HEK293T (cell line): ENCODE measurements at regions not wholly inside any gene's neighbourhood (a gene's known extent, or its start where the extent isn't known, plus 50 kb on each side); places are given as distances from the start of the nearest gene placed in this dataset.

Experiments
- CTCF ChIA-PET: fragments of 350-600 bp; formaldehyde crosslinking; extraction: SDS; loops from one replicate; lab custom pipeline; 2021; ENCODE audit warnings: antibody characterized with exemption, inconsistent platforms; lab: Yijun Ruan, JAX
- POLR2A ChIA-PET: fragments of 350-600 bp; formaldehyde crosslinking; extraction: SDS; loops from one replicate; lab custom pipeline; 2020; ENCODE audit warnings: antibody characterized with exemption, inconsistent platforms; lab: Yijun Ruan, JAX
- DNase-seq: peaks from one replicate; pipeline ENCODE4 v3.0.0; 2012; ENCODE audit warnings: mixed read lengths; ENCODE audit errors: extremely low spot score
- ARNT ChIP-seq: fragments of 450-650 bp; IDR thresholded peaks from 2 replicates; pipeline ENCODE4 v1.6.1; 2017; ENCODE audit warnings: mild to moderate bottlenecking
- BHLHE40 ChIP-seq: fragments of 450-650 bp; IDR thresholded peaks from 2 replicates; pipeline ENCODE4 v1.6.1; 2016; ENCODE audit warnings: mild to moderate bottlenecking, moderate library complexity, borderline replicate concordance
- CTBP1 ChIP-seq: fragments of 450-650 bp; IDR thresholded peaks from 2 replicates; pipeline ENCODE4 v1.6.1; 2016; ENCODE audit warnings: borderline replicate concordance
- ELF4 ChIP-seq: fragments of 450-650 bp; IDR thresholded peaks from 2 replicates; pipeline ENCODE4 v1.6.1; 2017; ENCODE audit warnings: antibody characterized with exemption
- FOXA1 ChIP-seq: fragments of 450-650 bp; IDR thresholded peaks from 2 replicates; pipeline ENCODE4 v1.6.1; 2016; ENCODE audit warnings: mild to moderate bottlenecking
- FOXK2 ChIP-seq: fragments of 450-650 bp; IDR thresholded peaks from 2 replicates; pipeline ENCODE4 v1.6.1; 2016; ENCODE audit warnings: mild to moderate bottlenecking
- FOXM1 ChIP-seq: fragments of 450-650 bp; IDR thresholded peaks from 2 replicates; pipeline ENCODE4 v1.6.1; 2017; ENCODE audit warnings: mild to moderate bottlenecking, borderline replicate concordance
- HDGF ChIP-seq: fragments of 450-650 bp; IDR thresholded peaks from 2 replicates; pipeline ENCODE4 v1.6.1; 2017; ENCODE audit warnings: antibody characterized with exemption, borderline replicate concordance
- L3MBTL2 ChIP-seq: fragments of 450-650 bp; conservative IDR thresholded peaks from 2 replicates; pipeline ENCODE4 v1.6.1; 2016; ENCODE audit warnings: mild to moderate bottlenecking
- LEF1 ChIP-seq: fragments of 450-650 bp; IDR thresholded peaks from 2 replicates; pipeline ENCODE4 v1.6.1; 2017; ENCODE audit warnings: mild to moderate bottlenecking, borderline replicate concordance
- NFRKB ChIP-seq: fragments of 450-650 bp; IDR thresholded peaks from 2 replicates; pipeline ENCODE4 v1.6.1; 2016; ENCODE audit warnings: mild to moderate bottlenecking, moderate library complexity
- PKNOX1 ChIP-seq: fragments of 450-650 bp; IDR thresholded peaks from 2 replicates; pipeline ENCODE4 v1.6.1; 2016
- SP1 ChIP-seq: fragments of 450-650 bp; IDR thresholded peaks from 2 replicates; pipeline ENCODE4 v1.6.1; 2017
- SUZ12 ChIP-seq: fragments of 450-650 bp; IDR thresholded peaks from 2 replicates; pipeline ENCODE4 v1.6.1; 2016; ENCODE audit warnings: mild to moderate bottlenecking
- TARDBP ChIP-seq: fragments of 450-650 bp; IDR thresholded peaks from 2 replicates; pipeline ENCODE4 v1.6.1; 2016
- ZNF384 ChIP-seq: fragments of 450-650 bp; IDR thresholded peaks from 2 replicates; pipeline ENCODE4 v1.6.1; 2016

DNA sequence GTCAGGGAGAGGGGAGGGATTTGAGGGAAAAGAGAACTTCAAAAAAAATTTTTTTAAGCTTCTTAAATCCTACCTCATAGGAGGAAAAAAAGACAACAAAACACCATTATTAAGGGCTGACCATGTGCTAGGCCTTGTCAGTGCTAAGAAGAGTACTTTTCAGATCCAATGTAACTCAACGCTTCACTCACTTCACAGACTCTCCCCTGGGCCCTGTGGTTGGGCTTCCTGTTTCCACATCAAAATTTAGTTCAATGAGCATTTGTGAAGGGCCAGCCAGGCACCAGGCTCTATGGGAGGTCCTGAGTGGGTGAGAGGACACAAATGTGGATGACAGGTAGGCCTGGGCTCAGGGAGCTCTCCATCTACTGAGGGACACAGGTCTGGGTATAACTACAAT lies 249.8 kb downstream of the PTEN start:
- ChIA-PET POLR2A (interaction anchor here (1.2 to 1.4 kb wide), 2 partner anchors 248 to 251 kb away, joined by 3 to 5 read pairs; no protein-coding TSS in a partner anchor), CTCF (interaction anchor here (0.7 to 1.9 kb wide), 2 partner anchors 133 to 275 kb away, joined by 3 to 5 read pairs; no protein-coding TSS in a partner anchor)
- no peak for DNase-seq
- no peak for TF ChIP-seq PKNOX1
- TF ChIP-seq SUZ12, result no peak
- no peak for TF ChIP-seq ZNF384

- no peak for DNase-seq
- no peak for TF ChIP-seq SP1
- no peak for TF ChIP-seq LEF1
- no peak for TF ChIP-seq FOXM1
- no peak for TF ChIP-seq SUZ12
- TF ChIP-seq FOXA1, result no peak
- ChIA-PET CTCF (interaction anchor here (0.5 to 1.9 kb wide), 8 partner anchors 9 to 528 kb away, joined by 3 to 5 read pairs (median 3); no protein-coding TSS in a partner anchor), POLR2A (interaction anchor here (0.7 to 1.4 kb wide), 3 partner anchors 248 to 295 kb away, joined by 3 to 5 read pairs (median 3); partner anchors contain the start of gene ATAD1)
Observed at GRCh38 chr10:88113657-88114272, 250.3 kb downstream of the PTEN start.

- ChIA-PET CTCF (interaction anchor here (0.5 to 1.9 kb wide), 9 partner anchors 9 to 527 kb away, joined by 3 to 5 read pairs (median 3); no protein-coding TSS in a partner anchor), POLR2A (interaction anchor here (0.7 to 1.4 kb wide), 3 partner anchors 249 to 296 kb away, joined by 3 to 5 read pairs (median 3); partner anchors contain the start of gene ATAD1)
- no peak for TF ChIP-seq BHLHE40
- no peak for TF ChIP-seq HDGF
- TF ChIP-seq L3MBTL2, result no peak
- TF ChIP-seq ARNT, result no peak
- peak; percentile 75 for DNase-seq
Observed at GRCh38 chr10:88114368-88114767, 250.9 kb downstream of the PTEN start.

DNA sequence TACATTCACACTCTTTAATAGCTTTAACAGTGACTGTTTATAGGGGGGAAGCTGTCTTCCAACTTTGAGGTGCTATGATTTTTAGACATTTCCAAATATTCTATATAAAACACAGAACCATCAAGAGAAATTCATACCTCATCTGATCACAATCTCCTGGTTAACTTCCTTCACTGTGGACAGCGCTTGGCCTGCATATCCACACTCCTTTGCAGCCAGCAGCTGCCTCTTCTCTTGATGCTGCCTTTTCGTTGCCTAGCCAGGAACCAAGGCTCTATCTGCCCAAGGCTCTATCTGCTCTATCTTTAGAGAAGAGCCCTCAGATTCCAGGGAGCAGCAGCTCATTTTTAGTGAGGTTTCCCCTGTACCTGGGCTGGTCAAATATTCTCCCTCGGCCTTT lies 252.0 kb downstream of the PTEN start:
- ChIA-PET POLR2A (no interaction called here), CTCF (no interaction called here)
- TF ChIP-seq FOXA1 (no peak), ELF4 (no peak), ZNF384 (no peak), SUZ12 (no peak), BHLHE40 (no peak), SP1 (no peak), CTBP1 (no peak), FOXK2 (no peak), L3MBTL2 (no peak), PKNOX1 (no peak), TARDBP (no peak), ARNT (no peak)
- no peak for DNase-seq

- DNase-seq, result no peak
- TF ChIP-seq LEF1 (no peak), SUZ12 (no peak), FOXM1 (no peak), ARNT (no peak), HDGF (no peak), FOXA1 (no peak), PKNOX1 (no peak), L3MBTL2 (no peak), NFRKB (no peak), BHLHE40 (no peak), SP1 (no peak), FOXK2 (no peak), ELF4 (no peak), CTBP1 (no peak), TARDBP (no peak), ZNF384 (no peak)
- ChIA-PET CTCF (no interaction called here), POLR2A (interaction anchor here (0.8 kb wide), 1 partner anchor 242 kb away, joined by 3 read pairs; no protein-coding TSS in a partner anchor)
Observed at GRCh38 chr10:88115968-88116367, 252.5 kb downstream of the PTEN start.

GRCh38 chr10:88116481-88116880 lies 253.1 kb downstream of the PTEN start:
- no peak for TF ChIP-seq FOXK2
- DNase-seq, result no peak
- CTCF ChIA-PET, result interaction anchor here (1.0 kb wide), 1 partner anchor 266 kb away, joined by 3 read pairs; no protein-coding TSS in a partner anchor
- POLR2A ChIA-PET, result interaction anchor here (0.8 kb wide), 1 partner anchor 242 kb away, joined by 3 read pairs; no protein-coding TSS in a partner anchor
